HG02981 (cell line): ENCODE measurements at regions not wholly inside any gene's neighbourhood (a gene's known extent, or its start where the extent isn't known, plus 50 kb on each side); places are given as distances from the start of the nearest gene placed in this dataset.

Experiments used
- ATAC-seq: cut with Tn5 transposase; IDR thresholded peaks from one replicate; pipeline ENCODE4 v1.9.1; 2021; ENCODE audit warnings: mild to moderate bottlenecking, moderate library complexity; ENCODE audit not compliant: unreplicated experiment

DNA sequence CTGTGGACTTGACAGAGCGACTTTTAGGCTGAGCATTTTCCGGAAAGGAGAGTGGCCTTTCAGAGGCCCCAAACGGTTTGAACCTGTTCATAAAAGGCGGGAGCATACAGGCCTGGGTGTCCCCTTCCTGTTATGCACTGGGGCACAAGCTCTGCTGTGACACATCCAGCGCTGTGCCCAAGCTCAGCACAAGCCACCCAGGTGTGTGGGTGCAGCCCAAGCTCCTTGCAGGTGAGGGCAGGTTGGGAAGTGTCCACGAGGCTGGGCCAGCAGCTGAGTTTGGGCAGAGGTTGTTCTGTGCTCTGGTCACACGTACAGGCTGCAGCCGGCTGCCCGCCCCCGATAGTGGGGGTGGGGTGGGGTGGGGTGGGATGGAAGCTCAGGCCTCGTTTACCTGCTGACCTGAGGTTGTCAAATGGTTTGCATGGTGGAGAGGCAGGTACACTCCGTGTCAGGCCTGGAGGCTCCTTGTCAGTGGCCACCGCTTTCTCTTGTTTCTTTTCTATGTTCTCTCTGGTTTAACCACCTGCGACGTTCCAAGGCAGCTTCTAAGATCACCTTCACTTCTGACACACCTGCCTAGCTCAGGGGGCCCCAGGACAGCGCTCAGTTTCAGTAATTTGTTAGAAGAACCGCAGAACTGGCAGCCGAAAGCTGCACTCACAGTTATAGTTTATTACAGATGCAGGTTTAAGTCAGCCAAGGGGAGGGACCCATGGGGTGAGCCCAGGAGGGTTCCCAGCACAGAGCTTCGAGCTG lies 194.7 kb upstream of the CIBAR2 start:
- no peak for ATAC-seq

DNA sequence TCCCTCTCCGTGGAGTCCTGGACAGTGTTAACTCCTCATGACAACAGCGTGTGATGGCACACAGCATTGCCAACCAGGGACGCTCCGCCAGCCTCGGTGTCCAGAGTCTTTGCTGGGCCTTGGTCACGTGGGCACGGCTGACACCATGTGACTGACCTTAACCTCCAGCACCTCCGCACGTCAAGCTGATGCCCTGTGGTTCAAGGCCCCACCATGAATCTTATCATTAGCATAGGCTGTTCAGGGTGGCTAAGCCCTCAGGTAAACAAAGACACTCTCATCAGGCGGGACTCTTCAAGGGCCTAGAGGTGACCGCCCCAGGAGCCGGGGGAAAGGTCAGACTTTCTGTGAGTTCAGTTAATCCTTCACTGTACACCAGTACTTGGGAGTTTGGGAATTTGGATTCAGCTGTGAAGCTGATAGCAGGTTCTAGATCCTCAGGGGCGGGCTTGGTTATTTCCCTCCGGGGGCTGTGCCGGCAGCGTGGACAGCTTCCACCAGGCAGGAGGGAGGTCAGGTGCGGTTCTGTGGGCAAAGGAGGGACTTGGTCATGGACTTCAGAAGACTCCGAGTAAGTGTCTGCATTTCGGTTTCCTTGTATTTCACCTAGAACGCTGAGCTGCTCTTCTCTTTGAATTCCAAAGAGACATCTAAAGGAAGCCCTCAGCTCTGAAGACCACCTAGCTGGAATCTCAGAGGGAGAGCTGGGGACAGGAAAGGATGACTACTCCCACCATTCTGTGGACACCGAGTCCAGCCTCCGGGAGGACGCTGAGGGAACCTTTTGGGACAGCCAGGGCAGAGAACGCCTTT lies 195.5 kb upstream of the CIBAR2 start:
- no peak for ATAC-seq

DNA sequence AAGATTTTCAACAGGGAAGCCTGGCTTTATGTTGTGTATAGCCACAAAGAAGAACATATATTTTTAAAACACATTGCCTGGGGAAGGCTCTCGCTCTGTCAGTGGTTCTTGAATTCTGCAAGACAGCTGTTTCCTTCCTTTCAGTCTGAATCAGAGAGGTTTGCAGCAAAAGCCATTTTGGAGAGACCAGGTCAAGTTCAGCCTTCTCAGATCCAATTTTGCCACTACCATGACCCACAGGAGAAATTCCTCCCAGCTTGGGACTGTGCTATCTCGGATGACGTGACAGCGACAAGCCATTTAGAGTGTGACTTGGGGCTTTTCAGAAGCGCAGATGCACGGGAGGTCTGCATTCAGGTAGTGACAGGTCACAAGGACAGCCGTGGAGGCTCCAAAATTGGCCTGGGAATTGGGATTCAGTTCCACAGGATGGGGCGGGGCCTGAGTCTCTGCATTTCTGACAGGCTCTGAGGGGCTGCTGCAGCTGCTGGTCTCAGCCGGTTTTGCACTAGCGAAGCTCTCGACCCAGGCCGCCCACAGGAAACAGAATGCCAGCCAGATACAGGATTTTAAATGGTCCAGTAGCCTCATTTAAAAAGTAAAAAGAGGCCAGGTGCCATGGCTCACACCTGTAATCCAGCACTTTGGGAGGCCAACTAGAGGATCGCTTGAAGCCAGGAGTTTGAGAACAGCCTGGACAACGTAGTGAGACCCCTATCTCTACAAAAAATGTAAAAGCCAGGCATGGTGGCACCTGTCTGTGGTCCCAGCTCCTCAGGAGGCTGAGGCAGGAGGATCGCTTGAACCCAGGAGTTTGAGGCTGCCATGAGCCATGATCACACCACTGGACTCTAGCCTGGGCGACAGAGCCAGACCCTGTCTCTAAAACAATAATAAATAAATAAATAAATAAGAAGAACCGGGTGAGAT lies 196.6 kb upstream of the CIBAR2 start:
- ATAC-seq = no peak

DNA sequence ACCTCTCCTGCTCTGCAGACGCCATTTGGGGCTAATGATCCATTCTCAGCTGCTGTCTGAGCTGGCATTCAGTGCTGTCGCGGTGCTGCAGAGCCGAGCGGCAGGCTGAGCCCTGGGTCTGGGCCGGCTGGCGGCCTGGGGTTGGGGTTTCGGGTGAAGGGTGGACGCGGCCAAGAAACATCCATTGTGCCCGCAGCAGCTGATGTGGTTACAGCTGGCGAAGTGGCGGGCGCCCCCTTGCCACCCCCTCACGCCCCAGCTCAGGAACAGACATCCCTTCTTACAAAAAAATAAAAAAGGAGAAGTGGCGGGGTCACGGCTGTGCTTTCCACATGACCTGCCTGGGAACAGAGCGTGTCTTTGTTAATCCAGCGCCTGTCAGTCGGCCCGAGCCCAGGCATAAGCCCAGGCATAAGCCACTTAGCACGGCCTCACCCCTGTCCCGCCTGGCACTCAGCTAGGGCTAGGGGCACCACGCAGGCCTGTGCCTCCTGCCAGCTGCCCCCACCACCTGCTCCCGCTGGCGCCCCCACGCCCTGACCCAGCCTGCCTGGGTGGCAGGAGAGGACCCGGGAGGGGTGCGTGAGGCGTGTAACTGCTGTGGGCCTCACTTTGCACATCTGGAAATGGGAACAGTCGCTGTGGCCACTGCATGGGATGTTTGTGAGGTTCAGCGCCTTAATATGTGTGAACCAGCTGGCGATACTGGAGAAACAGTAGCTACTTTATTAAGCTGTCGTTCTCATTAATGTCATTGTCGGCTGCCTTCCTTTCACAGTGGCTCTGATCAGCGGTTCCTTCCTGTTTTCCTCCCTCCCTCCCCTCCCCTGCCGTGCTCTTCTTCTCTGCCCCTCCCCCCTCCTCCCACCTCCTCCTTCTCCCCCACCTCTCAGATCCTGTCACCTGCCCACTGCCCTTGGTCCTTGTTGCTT lies 197.7 kb upstream of the CIBAR2 start:
- ATAC-seq = no peak

DNA sequence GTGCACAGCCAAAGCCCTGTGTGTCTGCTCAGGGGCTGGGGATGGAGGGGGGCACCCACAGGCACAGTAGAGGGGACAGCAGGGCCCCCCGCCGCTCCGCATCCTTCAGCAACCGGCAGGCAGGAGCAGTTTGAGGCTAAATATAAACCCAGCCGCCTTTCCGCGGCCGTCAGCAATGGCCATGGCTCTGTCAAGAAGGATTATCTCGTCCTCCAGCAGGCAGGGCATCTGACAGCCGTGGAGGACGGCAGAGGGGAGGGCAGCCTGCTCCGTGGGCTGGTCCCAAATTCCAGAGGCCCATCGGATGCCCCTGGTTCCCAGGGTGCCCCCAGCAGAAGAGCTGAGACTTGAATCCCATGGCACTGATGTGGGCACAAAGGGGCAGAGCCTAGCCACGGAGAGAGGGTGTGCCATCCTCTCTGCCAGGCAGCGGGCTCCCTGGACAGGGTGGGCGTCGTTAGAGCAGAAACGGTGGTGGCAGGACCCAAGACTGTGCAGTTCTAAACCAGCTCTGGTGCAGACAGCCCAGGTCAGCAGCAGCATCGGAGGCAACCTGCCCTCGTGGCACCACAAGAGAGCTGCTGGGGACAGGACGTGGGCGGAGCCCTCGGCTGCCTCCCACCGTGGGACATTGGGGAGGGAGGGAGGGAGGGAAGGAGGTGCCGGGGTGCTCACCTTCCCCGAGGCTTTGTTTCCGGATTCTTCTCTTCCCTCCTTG lies 198.8 kb upstream of the CIBAR2 start:
- ATAC-seq = no peak

DNA sequence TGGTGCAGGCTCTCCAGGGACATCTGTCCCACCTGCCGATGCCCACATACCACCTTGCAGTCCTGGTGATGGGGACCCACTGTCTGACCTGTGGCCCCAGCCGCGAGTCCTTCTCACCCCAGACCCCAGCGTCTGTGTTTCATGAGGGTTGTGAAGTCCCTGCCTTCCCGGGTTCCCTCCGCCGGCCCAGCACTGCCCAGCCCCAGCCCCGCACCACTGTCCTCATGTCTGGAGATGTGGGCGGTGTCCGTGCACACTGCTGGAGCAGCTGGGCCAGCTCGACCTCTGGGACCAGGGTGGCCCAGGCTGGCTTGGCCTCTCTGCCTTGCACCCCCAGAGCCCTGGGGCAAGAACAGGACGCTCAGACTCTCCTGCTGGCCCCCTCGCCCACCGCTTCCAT lies 199.5 kb upstream of the CIBAR2 start:
- no peak for ATAC-seq

DNA sequence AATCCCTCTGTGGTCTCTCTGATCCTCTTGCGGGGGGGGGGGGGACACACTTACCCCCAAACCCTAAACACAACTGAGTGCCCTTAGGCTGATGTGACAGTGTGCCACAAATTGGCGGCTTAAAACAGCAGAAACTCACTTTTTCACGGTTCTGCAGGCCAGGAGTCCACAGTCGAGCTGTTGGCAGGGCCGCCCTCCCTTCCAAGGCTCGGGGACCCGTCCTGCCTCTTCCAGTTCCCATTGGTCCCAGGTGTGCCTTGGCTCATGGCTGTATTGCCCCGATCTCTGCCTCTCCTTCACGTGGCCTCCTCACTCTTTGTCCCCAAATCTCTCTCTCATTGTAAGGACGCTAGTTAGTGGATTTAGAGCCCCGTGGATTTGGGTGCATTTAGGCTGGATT lies 199.9 kb upstream of the CIBAR2 start:
- ATAC-seq = no peak

DNA sequence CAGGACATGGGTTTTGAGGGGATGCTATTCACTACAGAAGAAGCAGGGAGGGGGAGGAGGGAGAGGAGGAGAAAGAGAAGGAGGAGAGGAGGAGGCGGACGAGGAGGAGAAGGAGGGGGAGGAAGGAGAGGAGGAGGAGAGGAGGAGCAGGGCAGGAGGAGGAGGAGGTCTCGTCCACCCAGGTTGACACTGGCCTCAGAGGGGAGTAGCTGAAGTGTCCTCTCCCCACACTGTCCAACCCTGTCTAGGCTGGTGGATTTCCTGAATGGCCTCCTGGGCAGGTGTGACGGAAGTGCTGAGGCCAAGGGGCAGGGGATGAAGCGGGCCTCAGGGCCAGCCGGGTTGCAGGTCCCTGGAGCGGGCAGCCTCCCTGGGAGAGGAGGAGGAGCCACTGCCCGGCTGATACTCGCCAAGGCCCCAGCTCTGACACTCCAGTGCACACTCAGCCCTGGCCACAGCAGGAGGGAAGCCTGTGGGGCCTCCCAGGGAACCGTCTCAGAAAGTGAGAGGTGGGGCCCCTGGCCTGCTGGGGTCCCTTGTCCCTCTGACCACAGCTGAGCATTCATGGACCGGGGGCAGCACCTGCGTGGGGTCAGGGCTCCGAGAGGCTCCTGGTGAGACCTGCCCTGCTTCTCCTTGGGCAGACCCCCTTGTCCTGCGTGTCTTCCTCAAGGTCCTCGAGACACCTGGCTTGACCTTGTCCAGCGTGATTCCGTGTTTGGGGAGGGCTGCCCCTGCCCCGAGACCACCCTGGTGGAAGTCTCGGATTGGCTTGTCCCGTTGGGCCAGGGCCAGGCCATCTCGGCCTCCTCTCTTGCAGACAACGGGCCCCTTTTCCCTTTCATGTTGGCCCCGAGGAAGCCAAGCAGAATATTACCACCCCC lies 200.6 kb upstream of the CIBAR2 start:
- no peak for ATAC-seq

DNA sequence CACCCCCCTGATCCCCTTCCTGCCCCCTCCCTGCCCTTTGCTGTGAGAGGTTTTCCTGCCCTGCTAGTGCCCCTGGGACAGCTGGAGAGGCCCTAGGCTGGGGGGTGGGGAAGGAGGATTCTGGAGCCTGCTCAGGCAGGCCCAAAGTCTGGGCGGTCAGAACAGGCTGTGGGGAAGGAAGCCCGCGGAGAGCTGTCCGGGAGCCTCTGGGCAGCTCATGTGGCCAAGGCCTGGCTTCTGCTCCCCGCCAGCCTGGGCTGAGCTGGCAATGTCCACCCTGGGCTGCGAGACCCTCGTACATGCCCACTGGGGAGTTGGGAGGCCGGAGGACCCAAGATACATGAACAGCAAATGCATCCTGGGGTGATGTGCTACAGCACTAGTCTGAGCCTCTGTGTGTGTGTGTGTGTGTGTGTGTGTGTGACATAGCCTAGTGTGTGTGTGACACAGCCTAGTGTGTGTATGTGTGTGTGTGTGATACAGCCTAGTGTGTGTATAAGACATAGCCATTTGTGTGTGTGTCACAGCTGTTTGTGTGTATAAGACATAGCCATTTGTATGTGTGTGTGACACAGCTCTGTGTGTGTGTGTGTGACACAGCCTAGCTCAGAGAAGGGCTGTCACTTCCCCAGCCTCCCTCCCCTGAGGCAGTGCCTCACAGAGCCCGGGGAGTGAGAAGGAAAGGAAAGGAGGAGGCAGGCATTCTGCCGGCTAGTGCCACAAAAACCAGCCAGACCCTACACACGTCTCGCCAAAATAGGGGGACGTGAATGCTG lies 201.4 kb upstream of the CIBAR2 start:
- ATAC-seq = no peak

DNA sequence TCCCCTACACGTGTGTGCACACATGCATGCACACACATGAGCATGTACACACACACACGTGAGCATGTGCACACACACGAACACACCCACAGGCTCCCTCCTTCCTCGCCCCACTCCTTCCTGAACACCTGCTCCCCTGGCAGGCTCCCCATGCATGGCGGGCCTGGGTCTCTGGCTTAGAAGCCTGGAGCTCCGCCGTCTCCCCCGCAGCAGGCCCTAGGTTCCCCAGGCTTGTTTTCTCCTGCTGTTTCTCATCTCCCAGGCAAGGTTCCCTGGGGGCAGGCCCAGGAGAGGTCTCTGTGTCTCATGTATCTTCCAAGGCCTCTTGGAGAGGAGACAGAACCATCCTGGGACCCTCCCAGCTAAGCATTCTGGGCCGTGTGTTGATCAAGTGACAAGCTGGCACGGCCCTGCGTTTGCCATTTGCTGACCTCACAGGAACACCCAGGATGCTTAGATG lies 202.3 kb upstream of the CIBAR2 start:
- ATAC-seq = no peak

DNA sequence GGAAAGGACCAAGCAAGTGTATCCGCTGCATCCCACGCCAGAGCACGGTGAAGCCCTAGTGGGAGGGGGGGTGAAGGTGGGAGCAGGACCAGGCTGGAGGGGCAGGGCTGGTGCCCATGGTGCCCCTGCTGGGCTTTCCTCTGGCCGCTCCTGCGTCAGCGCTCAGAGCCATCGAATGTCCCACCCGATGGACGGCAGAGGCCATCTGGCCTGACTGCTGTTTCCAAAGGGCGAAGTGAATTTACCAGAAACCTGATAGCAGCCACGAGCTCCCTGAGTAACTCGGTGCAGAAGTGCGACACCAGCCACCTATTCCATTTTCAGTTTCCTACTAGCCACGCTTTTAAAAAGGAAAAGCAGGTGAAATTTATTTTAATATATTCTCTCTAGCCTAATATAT lies 203.6 kb upstream of the CIBAR2 start:
- ATAC-seq = no peak

DNA sequence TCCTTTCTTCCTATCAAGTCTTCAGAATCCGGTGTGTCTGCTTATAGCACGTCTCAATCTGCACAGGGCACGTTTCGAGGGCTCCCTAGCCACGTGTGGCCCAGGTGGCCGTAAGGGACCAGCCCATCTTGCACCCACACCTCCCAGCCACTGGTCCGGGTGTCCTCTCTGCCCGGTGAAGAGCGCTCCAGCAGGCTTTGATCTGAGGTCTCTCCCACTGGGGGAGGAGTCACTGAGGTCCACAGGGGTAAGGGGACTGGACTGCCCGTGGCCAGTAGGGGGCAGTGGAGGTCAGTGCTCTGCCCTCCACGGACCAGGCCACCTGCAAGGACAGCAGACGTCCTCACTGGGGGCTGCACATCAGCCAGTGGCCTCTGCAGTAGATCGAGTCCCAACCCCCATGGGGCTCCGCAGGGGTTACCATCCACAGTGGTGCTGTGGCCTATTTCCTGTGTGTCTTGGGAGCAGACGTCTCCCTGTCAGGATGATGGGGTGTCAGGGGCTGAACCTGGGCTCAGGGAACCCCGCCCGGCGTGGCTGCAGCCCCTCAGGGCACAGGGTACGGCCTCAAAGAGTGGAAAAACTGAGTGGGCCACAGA lies 204.1 kb upstream of the CIBAR2 start:
- ATAC-seq = no peak

DNA sequence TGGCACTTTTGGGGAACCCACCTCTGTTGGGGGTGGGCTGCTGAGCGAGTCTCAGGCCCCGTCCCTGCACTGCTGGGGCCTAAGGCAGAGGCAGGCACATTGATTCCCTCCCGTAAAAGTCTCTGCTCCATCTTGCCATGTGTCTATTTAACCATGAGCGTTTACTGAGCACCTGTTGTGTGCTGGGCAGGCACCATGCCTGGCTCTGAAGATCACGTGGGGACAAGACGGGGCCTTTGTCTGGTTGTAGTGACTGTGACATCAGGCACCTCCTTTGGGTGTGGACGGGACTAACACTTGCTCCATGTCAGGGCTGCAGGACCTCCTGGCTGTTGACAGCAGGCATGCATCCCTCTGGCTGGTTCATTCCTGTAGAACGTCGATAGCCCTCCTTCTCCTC lies 204.7 kb upstream of the CIBAR2 start:
- no peak for ATAC-seq

DNA sequence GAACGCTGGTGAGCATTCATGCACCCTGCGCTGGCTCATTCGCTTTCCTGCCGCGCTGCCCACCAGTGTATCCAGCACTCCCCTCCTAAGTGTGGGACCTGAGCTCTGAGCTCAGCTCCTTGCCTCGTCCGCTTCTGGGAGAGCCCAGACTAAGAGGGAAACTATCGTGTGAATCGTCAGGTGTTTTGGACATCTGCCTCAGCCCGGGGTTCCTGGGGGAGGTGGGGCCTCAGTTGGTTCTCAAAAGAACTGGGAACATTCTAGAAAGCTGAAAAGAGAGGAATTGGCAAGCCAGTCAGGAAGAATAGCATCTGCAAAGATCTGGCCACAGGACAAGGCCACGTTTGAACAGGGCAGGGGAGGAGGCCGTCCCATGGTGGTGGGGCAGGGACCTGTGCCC lies 205.4 kb upstream of the CIBAR2 start:
- no peak for ATAC-seq

DNA sequence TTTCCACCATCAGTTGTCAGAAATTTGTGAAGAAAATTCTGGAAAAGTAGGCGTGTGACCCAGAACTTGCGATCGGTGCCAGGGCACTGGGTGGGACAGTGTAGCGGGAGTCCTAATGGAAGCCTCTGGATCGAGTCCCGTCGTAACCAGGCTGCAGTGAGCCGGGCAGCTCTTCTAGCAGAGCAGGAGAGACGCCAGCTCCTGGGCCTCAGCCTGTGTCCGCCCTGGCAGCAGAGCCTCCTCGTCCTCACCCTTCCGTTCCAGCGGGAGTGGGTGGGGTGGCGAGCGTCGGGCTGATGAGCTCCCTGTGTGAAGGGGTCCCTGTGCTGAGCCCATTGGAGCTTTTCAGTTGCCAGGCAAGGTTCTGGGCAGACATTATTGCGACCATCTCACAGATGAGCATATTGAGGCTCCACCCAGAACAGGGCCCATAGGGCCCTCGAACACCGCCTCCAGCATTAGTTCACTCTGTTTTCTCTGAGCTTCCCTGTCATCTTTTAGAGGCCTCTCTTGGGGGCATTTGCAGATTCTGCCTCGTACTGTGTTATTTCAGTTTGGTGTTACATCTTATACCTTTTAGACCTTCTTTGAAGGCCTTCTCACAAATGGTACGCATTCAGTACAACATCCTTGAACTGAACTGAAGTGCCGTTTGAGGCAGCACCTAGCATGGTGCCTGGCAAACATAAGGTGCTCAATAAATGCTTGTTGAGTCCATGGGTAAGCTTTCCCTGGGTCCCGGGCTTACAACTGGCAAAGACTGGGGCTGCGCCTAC lies 207.1 kb upstream of the CIBAR2 start:
- ATAC-seq = no peak

DNA sequence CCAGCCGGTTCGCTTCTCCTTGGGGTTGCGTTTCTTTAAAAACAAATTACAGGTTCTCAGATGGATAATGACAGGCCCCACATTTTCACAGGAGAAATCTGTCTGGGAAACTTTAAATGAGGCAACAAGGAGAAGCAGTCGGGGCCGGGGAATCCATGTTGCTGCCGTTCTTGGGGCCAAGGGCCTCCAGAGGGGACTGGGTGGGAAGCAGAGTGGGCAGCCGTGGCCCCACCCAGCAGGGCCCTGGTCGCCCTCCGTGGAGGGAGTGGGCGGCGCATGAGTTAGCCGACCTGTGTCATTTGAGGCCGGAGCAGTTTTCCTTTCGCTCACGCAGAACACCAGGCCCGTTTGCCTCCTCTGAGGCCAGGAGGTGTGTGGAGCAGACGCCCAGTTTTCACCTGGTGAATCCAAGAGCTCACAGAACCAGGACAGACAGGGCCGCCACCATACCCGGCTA lies 207.7 kb upstream of the CIBAR2 start:
- no peak for ATAC-seq
